Astrocyte (in vitro differentiated cells and primary cell): ENCODE measurements at regions not wholly inside any gene's neighbourhood (a gene's known extent, or its start where the extent isn't known, plus 50 kb on each side); places are given as distances from the start of the nearest gene placed in this dataset.

Source experiments
- DNase-seq: peaks from one replicate; pipeline ENCODE4 v3.0.0-alpha.2; 2010; ENCODE audit warnings: low read depth
- FAIRE-seq: peaks from 2 replicates; lab custom pipeline; 2011; peaks lifted over from hg19 to GRCh38; lab: Jason Lieb, UNC
- H2AFZ ChIP-seq: 2 replicates; pipeline ENCODE4 v1.6.0; 2012; ENCODE audit warnings: low read depth, low read length, inconsistent platforms
- H3K27ac ChIP-seq: 2 replicates; pipeline ENCODE4 v1.5.1; 2011; ENCODE audit warnings: low read depth, low read length, inconsistent platforms
- H3K27me3 ChIP-seq: 2 replicates; pipeline ENCODE4 v1.6.0; 2011; ENCODE audit warnings: low read length, inconsistent platforms; ENCODE audit not compliant: insufficient read depth
- H3K36me3 ChIP-seq: 2 replicates; pipeline ENCODE4 v1.5.1; 2011; ENCODE audit warnings: low read length, inconsistent platforms; ENCODE audit not compliant: insufficient read depth
- H3K4me1 ChIP-seq: 2 replicates; pipeline ENCODE4 v1.5.1; 2011; ENCODE audit warnings: low read length, inconsistent platforms; ENCODE audit not compliant: insufficient read depth
- H3K4me2 ChIP-seq: 2 replicates; pipeline ENCODE4 v1.6.0; 2012; ENCODE audit warnings: low read length, inconsistent platforms
- H3K4me3 ChIP-seq: 2 replicates; pipeline ENCODE4 v1.5.1; 2011; ENCODE audit warnings: low read depth, mild to moderate bottlenecking, low read length, inconsistent platforms; ENCODE audit not compliant: insufficient read depth
- H3K79me2 ChIP-seq: 2 replicates; pipeline ENCODE4 v1.6.0; 2012; ENCODE audit warnings: mild to moderate bottlenecking, low read length, inconsistent platforms; ENCODE audit not compliant: insufficient read depth
- H3K9ac ChIP-seq: 2 replicates; pipeline ENCODE4 v1.6.0; 2012; ENCODE audit warnings: mild to moderate bottlenecking, low read length, inconsistent platforms
- H3K9me3 ChIP-seq: 2 replicates; pipeline ENCODE4 v1.5.1; 2012; ENCODE audit warnings: low read depth, mild to moderate bottlenecking, low read length, inconsistent platforms; ENCODE audit not compliant: insufficient read depth
- H4K20me1 ChIP-seq: 2 replicates; pipeline ENCODE4 v1.6.0; 2012; ENCODE audit warnings: low read length, inconsistent platforms; ENCODE audit not compliant: insufficient read depth
- H3K27ac Mint-ChIP-seq: one replicate; pipeline ENCODE4 v1.8.0; 2021; ENCODE audit warnings: mild to moderate bottlenecking, mixed read lengths; ENCODE audit not compliant: unreplicated experiment
- H3K27me3 Mint-ChIP-seq: one replicate; pipeline ENCODE4 v1.8.0; 2021; ENCODE audit warnings: low read depth, mixed read lengths; ENCODE audit not compliant: unreplicated experiment
- H3K36me3 Mint-ChIP-seq: one replicate; pipeline ENCODE4 v1.8.0; 2021; ENCODE audit warnings: low read depth, mixed read lengths; ENCODE audit not compliant: unreplicated experiment
- H3K4me1 Mint-ChIP-seq: one replicate; pipeline ENCODE4 v1.8.0; 2021; ENCODE audit warnings: low read depth, mixed read lengths; ENCODE audit not compliant: unreplicated experiment
- H3K4me3 Mint-ChIP-seq: one replicate; pipeline ENCODE4 v1.8.0; 2021; ENCODE audit warnings: mild to moderate bottlenecking, moderate library complexity, mixed read lengths; ENCODE audit not compliant: unreplicated experiment
- H3K9me3 Mint-ChIP-seq: one replicate; pipeline ENCODE4 v1.8.0; 2021; ENCODE audit warnings: mild to moderate bottlenecking, mixed read lengths; ENCODE audit not compliant: unreplicated experiment
- EZH2 ChIP-seq: IDR thresholded peaks from 2 replicates; pipeline ENCODE4 v1.6.1; 2012; ENCODE audit warnings: mild to moderate bottlenecking, low read length, inconsistent platforms; ENCODE audit not compliant: insufficient read depth
- TF ChIP-seq, protein P1 (sequence below): IDR thresholded peaks from 2 replicates; pipeline ENCODE4 v1.5.1; 2011; ENCODE audit warnings: low read depth, mild to moderate bottlenecking, inconsistent platforms, low read length, moderate library complexity; ENCODE audit not compliant: insufficient read depth

DNA sequence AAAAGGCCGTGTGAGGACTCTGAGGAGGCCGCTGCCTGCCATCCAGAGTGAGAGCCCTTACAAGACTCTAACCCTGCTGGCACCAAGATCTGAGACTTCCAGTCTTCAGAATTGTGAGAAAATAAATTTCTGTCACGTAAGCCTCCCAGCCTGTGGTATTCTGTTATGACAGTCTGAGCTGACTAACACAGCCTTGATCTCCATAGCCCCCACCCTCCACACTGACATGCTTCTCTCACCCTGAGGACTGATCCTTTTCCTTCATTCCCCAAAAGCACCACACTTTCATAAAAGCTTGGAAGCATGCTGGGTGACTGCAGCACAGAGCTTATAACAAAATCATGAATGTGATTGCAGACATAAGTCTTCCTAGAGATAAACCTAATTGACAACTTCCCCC, 1059.8 kb downstream of the UQCRFS1 start:
- FAIRE-seq (no peak), DNase-seq (no peak)
- H3K36me3 Mint-ChIP-seq = no peaks in the 10 kb centered on the region
- TF ChIP-seq, protein P1, sequence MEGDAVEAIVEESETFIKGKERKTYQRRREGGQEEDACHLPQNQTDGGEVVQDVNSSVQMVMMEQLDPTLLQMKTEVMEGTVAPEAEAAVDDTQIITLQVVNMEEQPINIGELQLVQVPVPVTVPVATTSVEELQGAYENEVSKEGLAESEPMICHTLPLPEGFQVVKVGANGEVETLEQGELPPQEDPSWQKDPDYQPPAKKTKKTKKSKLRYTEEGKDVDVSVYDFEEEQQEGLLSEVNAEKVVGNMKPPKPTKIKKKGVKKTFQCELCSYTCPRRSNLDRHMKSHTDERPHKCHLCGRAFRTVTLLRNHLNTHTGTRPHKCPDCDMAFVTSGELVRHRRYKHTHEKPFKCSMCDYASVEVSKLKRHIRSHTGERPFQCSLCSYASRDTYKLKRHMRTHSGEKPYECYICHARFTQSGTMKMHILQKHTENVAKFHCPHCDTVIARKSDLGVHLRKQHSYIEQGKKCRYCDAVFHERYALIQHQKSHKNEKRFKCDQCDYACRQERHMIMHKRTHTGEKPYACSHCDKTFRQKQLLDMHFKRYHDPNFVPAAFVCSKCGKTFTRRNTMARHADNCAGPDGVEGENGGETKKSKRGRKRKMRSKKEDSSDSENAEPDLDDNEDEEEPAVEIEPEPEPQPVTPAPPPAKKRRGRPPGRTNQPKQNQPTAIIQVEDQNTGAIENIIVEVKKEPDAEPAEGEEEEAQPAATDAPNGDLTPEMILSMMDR = no peak
- no peak for TF ChIP-seq EZH2
- no peak overlapping the region for H3K4me3 Mint-ChIP-seq
- H3K9me3 Mint-ChIP-seq = no peaks in the 10 kb centered on the region
- H3K27ac Mint-ChIP-seq = no peak overlapping the region
- Histone ChIP-seq H4K20me1 (no peaks in the 10 kb centered on the region), H3K27me3 (no peaks in the 10 kb centered on the region), H3K36me3 (no peaks in the 10 kb centered on the region), H3K4me1 (no peaks in the 10 kb centered on the region), H3K4me3 (no peak overlapping the region), H3K27ac (no peak overlapping the region), H3K9me3 (no peaks in the 10 kb centered on the region), H2AFZ (no peak overlapping the region), H3K4me2 (no peak overlapping the region), H3K79me2 (no peaks in the 10 kb centered on the region), H3K9ac (no peak overlapping the region)
- peaks cover 13% of the 10 kb centered on the region for H3K27me3 Mint-ChIP-seq
- H3K4me1 Mint-ChIP-seq = peaks cover 5% of the 10 kb centered on the region

GRCh38 chr19:28152195-28152594, 1060.8 kb downstream of the UQCRFS1 start:
- peaks cover 5% of the 10 kb centered on the region for H3K4me1 Mint-ChIP-seq
- H2AFZ ChIP-seq = no peak overlapping the region
- no peak overlapping the region for H3K4me2 ChIP-seq
- H3K4me3 Mint-ChIP-seq = no peak overlapping the region
- H3K9me3 Mint-ChIP-seq = peaks cover 3% of the 10 kb centered on the region
- no peaks in the 10 kb centered on the region for H3K9me3 ChIP-seq
- no peaks in the 10 kb centered on the region for H4K20me1 ChIP-seq
- H3K36me3 Mint-ChIP-seq = no peaks in the 10 kb centered on the region
- FAIRE-seq (no peak), DNase-seq (no peak)
- H3K4me3 ChIP-seq = no peak overlapping the region
- H3K9ac ChIP-seq = no peak overlapping the region
- H3K27me3 Mint-ChIP-seq = peaks cover 16% of the 10 kb centered on the region
- H3K27me3 ChIP-seq = no peaks in the 10 kb centered on the region
- H3K79me2 ChIP-seq = no peaks in the 10 kb centered on the region
- H3K27ac ChIP-seq = no peak overlapping the region
- H3K36me3 ChIP-seq = no peaks in the 10 kb centered on the region
- TF ChIP-seq, protein P1 = no peak
- no peak for TF ChIP-seq EZH2
- H3K4me1 ChIP-seq = no peaks in the 10 kb centered on the region
- H3K27ac Mint-ChIP-seq = no peak overlapping the region

DNA sequence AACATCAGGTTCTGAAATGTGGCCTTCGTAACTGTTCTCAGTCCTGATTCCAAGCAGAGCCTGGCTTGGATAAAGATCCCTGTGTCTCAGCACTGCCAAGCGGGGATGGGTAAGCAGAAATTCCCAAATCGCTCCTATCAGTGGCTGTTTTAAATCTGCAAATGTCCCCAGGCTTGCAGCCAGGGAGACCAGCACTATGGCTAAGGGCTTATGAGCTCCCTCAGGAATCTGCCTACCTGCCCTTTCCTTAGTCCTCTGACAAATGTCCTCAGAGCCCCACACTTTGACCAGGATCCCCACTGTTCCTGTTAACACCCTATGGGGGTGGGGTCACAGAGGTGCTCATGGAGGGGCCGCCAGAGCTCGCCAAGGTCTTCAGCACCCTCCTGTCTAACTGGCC, 1062.8 kb downstream of the UQCRFS1 start:
- no peaks in the 10 kb centered on the region for H3K9me3 ChIP-seq

More for the DNA sequence above, 1062.8 kb downstream of the UQCRFS1 start:
- Histone ChIP-seq H3K79me2 (no peaks in the 10 kb centered on the region), H2AFZ (no peak overlapping the region), H3K27ac (no peak overlapping the region), H4K20me1 (no peaks in the 10 kb centered on the region), H3K9ac (no peak overlapping the region), H3K36me3 (no peaks in the 10 kb centered on the region), H3K4me2 (no peak overlapping the region), H3K4me3 (no peak overlapping the region), H3K27me3 (no peaks in the 10 kb centered on the region), H3K4me1 (no peaks in the 10 kb centered on the region)
- H3K9me3 Mint-ChIP-seq = peaks cover 3% of the 10 kb centered on the region
- no peak overlapping the region for H3K4me3 Mint-ChIP-seq
- no peak overlapping the region for H3K27ac Mint-ChIP-seq
- no peak for DNase-seq
- H3K36me3 Mint-ChIP-seq = no peaks in the 10 kb centered on the region
- H3K4me1 Mint-ChIP-seq = peaks cover 5% of the 10 kb centered on the region
- no peak for TF ChIP-seq EZH2
- TF ChIP-seq, protein P1 = no peak
- FAIRE-seq = no peak
- H3K27me3 Mint-ChIP-seq = peaks cover 32% of the 10 kb centered on the region
